HG03159 (cell line): ENCODE measurements at regions not wholly inside any gene's neighbourhood (a gene's known extent, or its start where the extent isn't known, plus 50 kb on each side); places are given as distances from the start of the nearest gene placed in this dataset.

ENCODE experiments used
- ATAC-seq: cut with Tn5 transposase; IDR thresholded peaks from one replicate; pipeline ENCODE4 v1.9.1; 2021; ENCODE audit warnings: mild to moderate bottlenecking, moderate library complexity; ENCODE audit not compliant: unreplicated experiment

DNA sequence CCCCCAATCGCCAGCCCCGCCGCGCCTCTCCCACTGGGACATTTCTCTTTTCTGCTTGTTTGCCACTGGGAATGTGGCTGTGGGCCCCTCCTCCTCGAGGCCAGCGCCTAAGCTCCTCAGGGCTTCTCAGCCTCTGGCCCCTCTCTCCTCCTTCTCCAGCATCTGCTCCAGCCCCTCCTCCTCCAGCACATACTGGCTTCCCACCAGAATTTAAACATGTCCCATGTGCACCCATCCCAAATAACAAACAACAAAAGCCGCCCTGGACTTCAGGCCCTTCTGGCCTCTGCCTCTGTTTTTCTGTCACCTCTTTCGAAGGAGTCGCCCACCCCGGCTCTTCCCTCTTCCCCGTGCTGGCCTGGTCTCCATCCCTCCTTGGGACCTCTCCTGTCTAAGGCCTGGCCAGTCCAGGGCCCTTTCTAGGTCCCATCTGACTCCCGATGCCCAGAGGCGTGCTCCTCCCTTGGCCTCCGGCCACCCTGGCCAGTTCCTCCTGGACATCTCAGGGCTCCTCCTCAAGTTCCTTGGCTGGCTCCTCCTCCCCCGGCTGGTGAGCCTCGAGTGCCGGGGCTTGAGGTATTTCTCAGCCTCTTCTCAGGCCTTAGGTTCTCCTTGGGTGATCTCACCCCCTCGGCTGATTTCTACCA, 94.6 kb upstream of the SLC6A6 start:
- no peak for ATAC-seq

DNA sequence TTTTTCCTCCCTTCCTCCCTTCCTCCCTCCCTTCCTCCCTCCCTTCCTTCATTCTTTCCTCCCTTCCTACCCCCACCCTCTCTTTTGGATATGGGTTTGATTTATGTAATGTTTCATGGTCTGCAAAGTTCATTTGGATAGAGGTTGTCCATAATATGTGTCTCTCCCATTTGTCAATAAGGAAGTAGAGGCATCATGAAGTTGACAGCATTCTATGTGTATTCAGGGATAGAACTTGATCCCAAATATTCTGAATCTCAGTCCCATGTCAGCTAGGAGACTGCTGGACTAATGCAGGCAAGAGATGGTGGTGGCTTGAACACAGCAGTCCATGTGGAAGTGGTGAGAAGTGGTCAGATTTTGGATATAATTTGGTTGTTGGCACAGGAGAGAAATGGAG, 90.7 kb upstream of the SLC6A6 start:
- ATAC-seq: no peak

DNA sequence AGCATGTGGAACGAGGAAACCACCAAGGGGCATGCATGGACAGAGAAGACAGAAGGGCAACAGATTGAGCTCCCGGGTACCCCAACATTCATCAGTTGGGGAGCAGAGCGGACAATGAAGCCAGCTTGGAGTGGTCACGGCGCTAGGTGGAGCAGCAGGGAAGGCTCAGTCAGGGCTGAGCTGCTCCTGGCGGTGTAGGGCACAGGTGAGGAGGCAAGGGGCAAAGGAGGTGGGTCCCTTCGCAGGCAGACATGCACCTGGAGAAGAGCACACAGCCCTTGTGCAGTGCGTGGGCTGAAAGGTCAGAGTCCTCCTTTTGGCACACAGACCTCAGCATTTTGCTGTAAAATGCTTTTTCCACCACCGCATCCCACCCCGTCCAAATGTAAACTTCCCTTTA, 90.0 kb upstream of the SLC6A6 start:
- no peak for ATAC-seq

DNA sequence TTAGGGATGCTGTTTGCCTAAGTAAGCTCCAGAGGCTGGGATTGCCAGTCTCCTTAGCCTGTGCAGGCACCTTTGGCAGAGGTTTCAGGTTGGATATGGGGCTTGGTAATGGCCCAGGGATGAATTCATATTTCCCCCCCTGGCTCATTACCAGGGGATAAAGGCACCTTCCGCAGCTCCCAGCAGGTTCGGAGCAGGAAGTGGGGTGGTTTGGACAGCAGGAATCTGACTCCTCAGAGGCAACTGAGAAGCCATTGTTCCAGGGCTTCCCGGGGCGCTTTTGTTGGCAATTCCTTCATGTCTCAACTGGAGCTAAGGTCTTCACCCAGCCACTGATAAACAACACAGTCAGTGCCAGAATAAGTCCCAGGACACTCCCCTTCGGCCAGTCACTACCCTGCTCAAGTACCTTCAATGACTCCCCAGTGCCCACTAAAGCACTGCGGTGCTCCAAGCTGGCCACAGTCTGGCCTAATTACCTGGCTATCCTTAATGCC, 85.3 kb upstream of the SLC6A6 start:
- ATAC-seq: no peak

DNA sequence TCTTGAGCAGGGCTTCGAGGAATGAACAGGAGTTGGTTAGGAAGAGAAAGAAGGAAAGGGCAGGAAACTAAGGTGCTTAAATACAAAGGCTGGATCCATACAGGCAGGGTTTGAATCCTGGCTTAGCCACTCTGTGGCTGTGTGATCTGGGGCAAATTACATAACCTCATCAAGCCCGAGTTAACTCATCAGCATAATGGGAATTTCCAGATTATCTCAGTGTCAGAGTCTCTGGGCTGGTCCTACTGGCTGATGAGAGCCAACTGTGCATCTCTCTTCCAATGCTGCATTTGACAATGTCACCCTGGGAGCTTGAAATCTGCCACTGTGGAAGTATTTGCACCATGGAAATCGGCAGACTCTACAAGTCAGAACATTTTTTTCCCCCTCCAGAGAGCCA, 83.8 kb upstream of the SLC6A6 start:
- no peak for ATAC-seq

DNA sequence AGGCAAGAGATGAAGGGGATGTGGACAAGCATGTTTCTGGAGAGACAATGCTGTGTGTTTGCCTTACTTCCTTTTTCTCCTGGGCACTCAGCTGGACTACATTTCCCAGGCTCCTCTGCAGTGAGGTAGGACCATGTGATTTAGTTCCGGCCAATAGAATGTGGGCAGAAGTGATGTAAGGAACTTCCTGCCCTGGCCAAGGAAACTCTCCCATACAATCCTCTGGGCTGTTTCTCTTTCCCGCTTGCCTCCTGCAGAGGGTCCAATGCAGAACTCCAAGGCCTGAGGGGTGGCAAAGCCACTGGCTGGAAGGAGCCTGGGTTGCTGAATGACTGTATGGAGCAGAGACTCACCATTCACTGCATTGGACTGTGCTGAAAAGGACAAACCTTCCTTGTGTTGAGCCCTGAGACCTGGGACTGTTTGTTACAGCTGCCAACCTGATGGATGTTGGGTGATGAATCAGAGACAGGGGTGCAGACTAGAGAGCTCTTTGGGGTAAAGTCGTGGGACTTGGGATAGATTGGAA, 82.7 kb upstream of the SLC6A6 start:
- ATAC-seq: peak; percentile 98

DNA sequence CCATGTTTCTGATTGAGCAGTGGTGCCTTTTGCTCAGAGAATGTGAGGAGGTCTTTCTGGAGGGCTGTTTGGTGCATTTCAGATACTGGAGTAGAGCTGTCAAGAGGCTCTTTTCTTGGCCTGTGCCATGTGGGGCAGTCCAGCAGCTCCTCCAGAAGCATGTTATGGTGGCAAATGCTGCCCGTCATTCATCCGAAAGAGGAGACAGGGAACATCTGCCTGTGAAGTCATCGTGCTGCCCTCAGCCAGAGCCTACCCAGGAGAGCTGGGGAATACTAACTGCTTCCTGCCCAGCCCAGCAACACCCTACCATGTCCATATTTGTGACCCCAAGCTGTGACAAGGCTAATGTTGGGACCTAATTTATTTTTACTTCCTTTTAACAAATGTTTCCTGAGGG, 82.2 kb upstream of the SLC6A6 start:
- no peak for ATAC-seq

DNA sequence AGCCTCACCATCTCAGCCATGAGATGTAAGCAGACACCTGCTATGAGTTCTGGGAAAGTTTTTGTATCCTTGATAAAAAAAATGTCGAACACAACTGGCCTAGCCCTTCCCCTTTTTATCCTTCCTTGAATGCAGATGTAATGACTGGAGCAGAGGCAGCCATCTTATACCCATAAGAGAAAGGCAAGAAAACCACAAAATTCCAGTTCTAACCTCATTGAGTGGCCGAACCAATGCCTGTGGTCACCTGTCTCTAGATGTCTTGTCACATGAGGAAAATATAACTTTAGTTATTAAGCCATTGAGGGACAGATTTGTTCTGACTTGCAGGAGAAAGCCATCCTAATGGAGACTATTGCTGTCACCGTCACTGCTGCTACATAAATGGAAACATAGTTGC, 80.4 kb upstream of the SLC6A6 start:
- no peak for ATAC-seq

DNA sequence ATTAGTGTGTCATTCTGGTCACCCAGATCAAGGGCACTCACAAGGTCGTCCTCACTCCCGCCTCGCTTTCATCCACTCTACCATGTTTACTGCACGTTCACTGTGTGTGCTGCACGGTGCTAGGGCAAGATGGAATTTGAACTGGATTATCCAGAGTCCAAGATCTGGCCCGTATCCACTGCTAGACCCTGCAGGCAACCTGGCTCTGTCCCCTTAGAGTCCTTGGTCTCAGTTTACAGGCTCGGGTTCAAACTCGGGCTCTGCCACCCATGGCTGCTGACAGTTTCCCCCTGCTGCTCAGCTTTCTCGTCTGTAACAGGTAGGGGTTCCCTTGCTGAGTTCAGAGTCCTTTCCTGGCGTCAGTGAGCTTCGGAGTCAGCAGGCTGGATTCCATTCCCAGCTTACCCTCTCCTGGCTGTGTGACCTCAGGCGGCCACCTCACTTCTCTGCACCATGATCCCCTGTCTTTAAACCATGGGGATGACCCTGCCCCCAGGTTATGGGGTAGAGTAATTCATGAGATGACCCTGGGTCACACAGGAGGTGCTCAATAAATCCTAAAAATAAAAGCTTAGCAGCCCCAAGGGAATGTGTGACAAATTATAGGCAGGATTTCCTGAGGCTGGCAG, 79.6 kb upstream of the SLC6A6 start:
- ATAC-seq: no peak

DNA sequence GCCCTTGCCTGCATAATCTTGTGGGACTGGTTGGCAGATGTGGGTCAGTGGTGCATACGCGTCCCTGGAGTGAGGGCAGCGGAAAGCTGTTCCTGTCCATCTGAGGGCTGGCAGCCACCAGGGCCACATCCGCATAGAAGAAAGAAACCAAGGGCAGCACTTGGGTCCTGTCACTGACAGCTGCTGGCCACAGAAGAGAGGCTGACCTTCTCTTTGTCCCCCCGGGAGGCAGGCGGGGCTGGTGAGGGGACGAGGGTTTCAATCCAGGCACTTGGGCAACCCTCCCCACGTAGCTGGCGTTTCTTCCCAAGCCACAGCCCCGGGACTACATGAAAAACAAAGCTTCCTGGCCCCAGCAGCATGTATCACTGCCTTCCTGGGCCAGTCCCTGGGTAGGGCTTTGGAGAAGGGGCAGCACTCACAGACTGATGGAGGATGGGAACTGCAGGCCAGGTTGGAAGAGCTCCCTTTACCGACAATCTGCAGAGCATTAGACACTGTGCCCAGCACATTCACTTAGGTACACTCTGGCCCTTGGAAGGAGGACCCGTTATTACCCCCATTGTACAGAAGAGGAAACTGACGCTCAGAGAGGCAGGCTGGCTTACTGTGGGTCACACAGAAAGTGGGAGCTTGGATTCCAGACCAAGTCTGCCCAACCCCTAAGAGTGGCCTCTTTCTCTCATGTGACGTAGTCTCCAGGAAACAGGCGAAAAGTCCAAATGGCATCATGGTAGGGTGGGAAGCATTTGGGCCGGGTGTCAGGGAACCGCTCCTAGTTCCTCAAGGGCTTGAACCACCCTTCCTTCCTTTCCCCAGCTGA, 78.8 kb upstream of the SLC6A6 start:
- ATAC-seq: no peak

DNA sequence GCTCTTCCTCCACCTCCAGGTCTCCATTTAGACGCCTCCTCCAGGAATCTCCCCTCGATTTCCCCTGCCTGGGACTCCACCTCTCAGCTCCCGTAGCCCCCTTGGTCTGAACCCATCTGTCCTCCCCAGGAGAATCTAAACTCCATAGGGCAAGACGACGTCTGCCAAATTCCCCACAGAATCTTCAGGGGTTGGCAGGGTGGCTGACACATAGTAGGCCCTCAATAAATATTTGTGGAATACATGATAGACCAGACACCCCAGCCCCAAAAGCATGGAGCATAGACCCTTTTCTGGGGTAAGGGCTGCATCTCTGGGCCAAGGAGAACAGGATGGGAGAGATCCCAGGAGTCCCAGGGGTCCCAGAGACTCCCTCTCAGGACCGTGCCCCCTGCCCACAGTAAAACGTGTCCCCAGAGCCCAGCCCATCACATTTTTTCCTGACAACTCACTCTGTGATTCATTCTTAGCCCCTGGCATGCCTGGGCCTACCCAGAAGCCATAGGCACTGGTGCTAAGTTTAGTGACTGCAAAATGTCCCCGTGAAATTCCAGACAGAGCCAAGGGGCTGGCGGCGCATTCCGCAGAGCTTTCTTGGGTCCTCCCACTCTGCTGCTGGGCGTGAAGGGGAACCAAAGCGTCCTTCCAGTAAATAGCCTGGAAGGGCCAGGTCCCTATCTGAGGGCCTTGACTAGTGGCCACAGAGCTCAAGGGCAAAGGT, 78.0 kb upstream of the SLC6A6 start:
- ATAC-seq: no peak

DNA sequence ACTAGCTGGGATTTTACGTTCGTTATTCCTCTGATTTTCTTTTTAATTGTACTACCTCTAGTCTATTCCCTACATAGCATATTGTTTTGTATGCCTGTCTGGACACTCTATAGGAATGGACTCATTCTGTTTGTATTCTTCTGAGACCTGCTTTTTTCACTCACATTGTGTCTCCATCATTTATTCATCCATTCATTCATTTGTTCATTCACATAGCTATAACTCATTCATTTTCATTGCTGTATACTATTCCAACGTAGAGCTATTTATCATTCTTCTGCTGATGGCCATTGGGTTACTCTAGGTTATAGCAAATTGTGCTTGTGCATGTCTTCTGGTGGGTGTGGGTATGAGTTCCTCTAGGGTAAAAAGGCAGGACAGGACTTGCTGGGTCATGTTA, 74.0 kb upstream of the SLC6A6 start:
- ATAC-seq: no peak

DNA sequence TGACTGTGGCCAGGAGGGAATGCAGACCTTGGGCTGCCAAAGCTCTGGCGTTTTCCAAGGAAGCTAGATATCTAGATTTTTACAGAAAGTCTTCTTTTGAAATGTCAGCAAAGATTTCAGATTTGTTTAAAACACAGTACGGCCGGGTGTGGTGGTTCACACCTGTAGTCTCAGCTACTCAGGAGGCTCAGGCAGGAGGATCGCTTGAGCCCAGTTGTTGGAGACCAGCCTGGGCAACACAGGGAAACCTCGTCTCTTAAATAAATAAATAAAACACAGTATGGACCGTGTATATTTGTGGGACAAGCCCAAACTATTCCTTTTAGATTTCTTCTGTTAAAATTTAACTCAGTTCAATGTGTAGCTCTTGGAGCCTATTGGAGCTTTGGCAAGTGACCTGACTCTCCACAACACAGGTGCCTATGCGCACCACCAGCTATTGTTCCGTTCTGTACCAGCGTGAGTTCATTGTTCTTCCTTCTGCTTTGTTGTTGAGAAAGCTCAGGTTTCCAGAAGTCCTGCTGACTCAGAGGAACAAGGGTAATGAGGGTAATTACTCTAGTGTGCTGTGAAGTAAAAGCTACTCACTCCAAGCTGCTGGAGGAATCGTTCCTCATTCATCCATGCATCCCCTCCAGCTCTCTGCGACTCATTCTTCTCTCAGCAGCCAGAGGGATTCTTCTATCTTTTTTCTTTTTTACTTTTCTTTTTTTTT, 73.1 kb upstream of the SLC6A6 start:
- no peak for ATAC-seq

DNA sequence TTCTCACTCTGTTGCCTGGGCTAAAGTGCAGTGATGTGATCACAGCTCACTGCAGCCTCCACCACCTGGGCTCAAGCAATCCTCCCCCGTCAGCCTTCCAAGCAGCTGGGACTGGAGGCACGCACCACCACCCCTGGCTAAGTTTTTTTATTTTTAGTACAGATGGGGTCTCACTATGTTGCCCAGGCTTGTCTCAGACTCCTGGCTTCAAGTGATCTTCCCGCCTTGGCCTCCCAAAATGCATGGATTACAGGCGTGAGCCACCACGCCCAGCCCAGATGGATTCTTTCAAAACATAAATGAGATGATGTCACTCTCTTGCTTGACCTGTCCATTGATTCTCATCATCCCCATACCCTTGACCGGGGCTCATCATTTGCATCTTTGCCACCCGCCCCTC, 72.6 kb upstream of the SLC6A6 start:
- ATAC-seq: no peak

DNA sequence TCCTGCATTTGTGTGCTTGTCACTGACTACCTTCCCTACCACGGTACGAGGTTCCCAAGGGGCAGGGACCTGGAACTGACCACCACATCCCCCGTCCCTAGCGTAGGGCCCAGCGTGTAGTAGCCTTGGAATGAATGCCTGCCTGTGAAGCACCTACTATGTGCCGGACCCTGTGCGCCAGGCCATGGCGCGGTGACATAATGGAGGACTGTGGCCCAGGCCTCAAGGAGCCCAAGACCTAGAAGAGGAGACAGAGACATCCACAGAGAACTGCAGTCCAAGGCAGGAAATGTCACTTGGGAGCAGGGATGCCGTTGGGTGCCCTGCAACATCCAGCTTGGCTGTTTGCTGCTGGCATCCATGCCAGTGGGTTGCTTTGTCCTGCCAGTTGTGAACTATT, 71.9 kb upstream of the SLC6A6 start:
- no peak for ATAC-seq

DNA sequence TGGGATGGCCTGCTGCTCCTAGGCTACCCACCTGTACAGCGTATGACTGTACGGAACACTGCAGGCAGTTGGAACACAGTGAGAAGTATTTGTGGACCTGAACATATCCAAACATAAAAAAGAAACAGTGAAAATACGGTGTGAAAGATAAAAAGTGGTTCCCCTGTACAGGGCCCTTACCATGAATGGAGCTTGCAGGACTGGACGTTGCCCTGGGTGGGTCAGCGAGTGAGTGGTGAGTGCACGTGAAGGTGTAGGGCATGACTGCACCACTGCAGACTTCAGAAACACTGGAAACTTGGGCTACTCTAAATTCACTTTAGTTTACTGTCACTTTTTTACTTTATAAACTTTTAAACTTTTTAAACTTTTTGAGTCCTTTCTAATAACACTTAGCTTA, 71.2 kb upstream of the SLC6A6 start:
- no peak for ATAC-seq

DNA sequence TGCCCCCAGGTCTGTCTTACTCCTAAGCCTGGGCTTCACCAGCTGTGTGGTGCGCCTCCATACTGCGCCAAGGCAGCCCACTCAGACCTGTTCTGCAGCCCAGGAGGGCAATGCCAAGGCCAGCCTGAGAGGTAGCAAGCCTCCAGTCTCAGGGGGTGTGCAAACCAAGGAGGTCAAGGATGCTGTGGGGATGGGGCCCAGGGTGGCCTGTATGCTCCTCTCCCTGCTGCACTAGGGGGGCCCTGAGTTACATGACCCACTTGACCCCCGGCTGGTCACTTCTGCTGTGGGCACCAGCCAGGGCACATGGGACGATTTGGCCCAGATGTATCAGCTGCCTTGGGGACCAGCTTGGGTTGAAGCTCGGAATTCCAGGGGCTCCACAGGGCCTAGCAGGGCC, 70.0 kb upstream of the SLC6A6 start:
- no peak for ATAC-seq

DNA sequence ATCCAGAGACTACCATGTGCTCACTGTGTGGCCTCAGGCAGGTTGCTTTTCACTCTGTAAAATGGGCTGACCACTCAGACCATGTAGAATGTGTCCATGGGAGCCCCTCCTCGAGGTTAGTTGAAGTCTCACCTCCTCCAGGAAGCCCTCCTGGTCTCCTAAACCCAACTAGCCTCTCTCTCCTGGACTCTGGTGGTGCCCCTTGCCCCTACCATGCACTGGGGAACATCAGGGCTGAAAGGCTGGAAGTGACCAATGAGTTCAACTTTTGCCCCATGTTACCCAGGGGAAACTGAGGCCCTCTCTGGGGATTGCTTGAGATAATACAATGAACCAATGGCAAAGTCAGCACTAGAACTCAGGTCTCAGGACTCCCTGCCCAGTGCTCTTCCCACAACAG, 69.2 kb upstream of the SLC6A6 start:
- ATAC-seq: no peak

DNA sequence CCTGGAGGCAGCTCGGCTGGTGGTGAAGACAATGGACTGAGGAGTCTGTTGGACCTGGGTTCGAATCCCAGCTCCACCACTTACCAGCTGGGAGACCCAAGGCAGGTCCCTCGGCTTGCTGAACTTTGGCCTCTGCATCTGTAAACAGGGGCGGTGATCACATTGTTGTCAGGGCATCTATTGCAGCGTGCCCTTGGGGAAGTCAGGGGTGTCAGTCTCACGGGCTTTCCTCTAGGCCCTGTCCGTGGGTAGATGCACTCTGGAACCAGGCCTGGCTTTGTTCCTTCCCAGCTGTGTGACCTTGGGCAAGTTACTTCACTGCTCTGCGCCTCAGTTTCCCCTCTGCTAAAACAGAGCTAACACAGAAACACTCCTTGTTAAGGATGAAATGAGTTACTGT, 68.8 kb upstream of the SLC6A6 start:
- no peak for ATAC-seq

DNA sequence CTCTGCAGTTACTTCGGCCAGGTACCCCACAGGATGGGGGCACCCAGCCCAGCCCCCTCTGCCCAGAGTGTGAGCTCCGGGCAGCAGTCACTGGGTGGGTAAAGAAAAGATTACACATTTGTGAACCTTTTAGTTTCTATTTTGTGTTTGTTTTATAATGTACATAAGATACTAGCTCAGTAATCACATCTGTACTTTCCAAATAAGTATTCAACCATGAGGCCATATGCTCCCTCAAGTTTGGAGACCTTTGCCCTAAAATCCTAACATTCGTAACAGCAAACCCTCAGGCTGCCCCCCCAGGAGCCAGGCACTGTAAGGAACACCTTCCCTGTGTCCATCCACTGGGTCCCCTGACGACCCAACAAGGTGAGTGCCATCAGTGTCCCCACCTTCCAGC, 68.3 kb upstream of the SLC6A6 start:
- no peak for ATAC-seq

DNA sequence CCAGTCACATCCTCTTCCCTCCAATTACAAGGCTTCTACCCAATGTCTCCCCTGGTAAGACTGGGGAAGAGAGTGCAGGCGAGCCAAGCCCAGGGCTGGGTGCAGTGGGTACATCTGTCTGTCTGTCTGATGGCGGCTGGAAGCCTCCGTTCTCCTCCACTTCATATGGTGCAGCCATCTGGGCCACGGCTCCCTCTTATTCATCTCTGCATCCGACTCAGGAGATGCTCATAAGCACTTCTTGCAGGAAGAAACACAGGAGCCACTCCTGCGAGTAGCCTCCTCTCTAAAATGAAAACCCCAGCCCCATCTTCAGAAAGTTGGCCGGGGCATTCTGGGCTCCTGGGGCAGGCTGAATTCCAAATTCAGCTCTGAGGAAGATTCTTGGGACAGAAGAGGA, 67.5 kb upstream of the SLC6A6 start:
- no peak for ATAC-seq
